HT1080 (cell line): ENCODE measurements at regions not wholly inside any gene's neighbourhood (a gene's known extent, or its start where the extent isn't known, plus 50 kb on each side); places are given as distances from the start of the nearest gene placed in this dataset.
A peak's percentile ranks its signal among the peaks of the same experiment; 100 is the strongest.

Experiments
- DNase-seq: peaks from one replicate; pipeline ENCODE4 v3.0.0-alpha.2; 2015; ENCODE audit warnings: low read depth

GRCh38 chr2:9137379-9138150, 69.0 kb upstream of the ASAP2 start:
- no peak for DNase-seq

GRCh38 chr2:9135822-9136558, 70.6 kb upstream of the ASAP2 start:
- DNase-seq, result no peak

- no peak for DNase-seq
Measured at GRCh38 chr2:9127316-9127715, 79.3 kb upstream of the ASAP2 start.

GRCh38 chr2:9126540-9126939, 80.1 kb upstream of the ASAP2 start:
- no peak for DNase-seq

- DNase-seq, result no peak
Measured at GRCh38 chr2:9124231-9124741, 82.3 kb upstream of the ASAP2 start.

GRCh38 chr2:9123069-9123468, 83.5 kb upstream of the ASAP2 start:
- no peak for DNase-seq

GRCh38 chr2:9122367-9122766, 84.2 kb upstream of the ASAP2 start:
- DNase-seq, result no peak

- DNase-seq, result no peak
Measured at GRCh38 chr2:9118383-9118960, 88.1 kb upstream of the ASAP2 start.

- no peak for DNase-seq
Measured at GRCh38 chr2:9115229-9115628, 91.4 kb upstream of the ASAP2 start.

- DNase-seq, result peak; percentile 46
Measured at GRCh38 chr2:9114458-9114857, 92.2 kb upstream of the ASAP2 start.

- DNase-seq, result no peak
Measured at GRCh38 chr2:9113916-9114315, 92.7 kb upstream of the ASAP2 start.

GRCh38 chr2:9113262-9113661, 93.3 kb upstream of the ASAP2 start:
- DNase-seq, result no peak

GRCh38 chr2:9112079-9112721, 94.4 kb upstream of the ASAP2 start:
- DNase-seq, result peak; percentile 96

- DNase-seq, result peak; percentile 53
Measured at GRCh38 chr2:9110893-9111569, 95.6 kb upstream of the ASAP2 start.

- DNase-seq, result no peak
Measured at GRCh38 chr2:9110346-9110884, 96.2 kb upstream of the ASAP2 start.

- no peak for DNase-seq
Measured at GRCh38 chr2:9109871-9110270, 96.7 kb upstream of the ASAP2 start.

GRCh38 chr2:9108210-9108967, 98.2 kb upstream of the ASAP2 start:
- no peak for DNase-seq

GRCh38 chr2:9107168-9108025, 99.2 kb upstream of the ASAP2 start:
- DNase-seq, result no peak
